IMR-90 (cell line): ENCODE measurements at regions not wholly inside any gene's neighbourhood (a gene's known extent, or its start where the extent isn't known, plus 50 kb on each side); places are given as distances from the start of the nearest gene placed in this dataset.

ENCODE experiments used
- CTCF ChIP-seq: conservative IDR thresholded peaks from 2 replicates; pipeline ENCODE4 v1.5.1; 2012; ENCODE audit warnings: mild to moderate bottlenecking, low read depth, low read length, improper control_type of control experiment
- MAFK ChIP-seq: IDR thresholded peaks from 2 replicates; pipeline ENCODE4 v1.6.1; 2012; ENCODE audit warnings: low read depth, low read length, improper control_type of control experiment
- MAZ ChIP-seq: IDR thresholded peaks from 2 replicates; pipeline ENCODE4 v1.6.1; 2012; ENCODE audit warnings: low read depth, mild to moderate bottlenecking, low read length, improper control_type of control experiment, moderate library complexity, borderline replicate concordance
- POLR2A ChIP-seq: IDR thresholded peaks from 2 replicates; pipeline ENCODE4 v1.6.1; 2012; ENCODE audit warnings: mild to moderate bottlenecking, low read depth, low read length
- RAD21 ChIP-seq: IDR thresholded peaks from 2 replicates; pipeline ENCODE4 v1.6.1; 2012; ENCODE audit warnings: low read length, improper control_type of control experiment
- RFX5 ChIP-seq: IDR thresholded peaks from 2 replicates; pipeline ENCODE4 v1.8.0; 2012; ENCODE audit warnings: low read depth, mild to moderate bottlenecking, low read length, moderate library complexity

DNA sequence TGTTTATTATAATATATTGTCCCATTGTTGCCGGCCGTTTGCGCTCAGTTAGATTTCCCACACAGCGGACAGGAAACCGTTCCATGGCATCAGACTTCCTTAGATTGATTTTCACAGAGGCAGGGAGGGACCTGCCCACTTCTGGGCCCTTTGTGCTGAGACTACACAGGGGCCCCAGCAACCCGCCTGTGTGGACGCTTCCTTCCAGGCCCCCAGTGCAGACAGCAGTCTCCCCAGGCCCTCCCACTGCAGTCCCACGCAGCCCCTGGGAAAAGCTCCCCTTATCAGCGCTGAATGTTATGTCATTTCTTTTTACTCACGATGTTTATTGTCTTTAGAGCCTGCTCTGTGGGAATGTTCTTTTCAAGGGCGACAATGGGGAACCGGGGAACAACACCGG lies 351.7 kb upstream of the ARGLU1 start:
- TF ChIP-seq CTCF = no peak
- TF ChIP-seq RFX5 = no peak
- no peak for TF ChIP-seq RAD21
- TF ChIP-seq POLR2A = no peak
- TF ChIP-seq MAZ = no peak
- TF ChIP-seq MAFK = no peak
